ENCODE measurements at regions not wholly inside any gene's neighbourhood (a gene's known extent, or its start where the extent isn't known, plus 50 kb on each side); places are given as distances from the start of the nearest gene placed in this dataset.

- DNase-seq = no peak
Measured at GRCh38 chr11:70764356-70764905, 366.1 kb downstream of the CTTN start.

DNA sequence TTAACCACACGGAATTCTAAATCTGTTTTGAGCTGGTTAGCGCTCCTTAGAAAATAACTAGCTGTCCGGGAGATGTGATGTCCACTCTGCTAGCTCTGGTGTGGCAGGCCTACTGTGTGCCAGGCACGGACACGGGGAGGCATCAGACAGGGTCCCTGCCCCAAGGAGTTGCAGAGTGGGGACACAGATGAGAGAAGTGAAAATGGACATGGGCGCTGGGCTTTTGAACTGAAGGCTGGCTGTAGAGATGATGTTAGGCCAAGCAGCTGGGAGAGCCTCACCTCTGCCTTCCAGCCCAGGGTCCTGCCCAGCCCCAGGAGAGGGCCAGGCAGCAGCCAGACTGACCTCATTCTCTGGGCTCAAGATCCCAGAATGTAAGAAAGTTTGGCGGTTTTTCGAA is 368.6 kb downstream of the CTTN start:
- no peak for DNase-seq

- DNase-seq = no peak
Measured at GRCh38 chr11:70768346-70769095, 370.2 kb downstream of the CTTN start.

GRCh38 chr11:70769106-70769505 is 370.8 kb downstream of the CTTN start:
- no peak for DNase-seq

DNA sequence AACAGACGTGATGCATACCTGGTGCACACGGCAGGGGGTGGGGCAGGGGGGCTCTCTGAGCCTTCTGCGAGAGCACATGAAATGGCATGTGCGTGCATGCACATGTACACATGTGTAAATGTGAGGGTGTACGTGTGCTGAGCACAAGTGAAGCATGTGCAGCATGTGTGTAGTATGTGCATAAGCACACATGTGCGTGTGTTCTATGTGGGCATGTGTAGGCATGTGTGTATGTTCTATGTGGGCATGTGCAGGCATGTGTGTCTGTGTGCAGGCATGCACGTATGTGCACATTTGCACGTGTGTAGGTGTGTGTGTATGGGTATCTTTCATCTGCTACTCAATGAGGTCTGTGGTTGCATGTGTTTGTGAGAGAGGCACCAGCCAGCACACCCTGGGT is 371.2 kb downstream of the CTTN start:
- DNase-seq = no peak

DNA sequence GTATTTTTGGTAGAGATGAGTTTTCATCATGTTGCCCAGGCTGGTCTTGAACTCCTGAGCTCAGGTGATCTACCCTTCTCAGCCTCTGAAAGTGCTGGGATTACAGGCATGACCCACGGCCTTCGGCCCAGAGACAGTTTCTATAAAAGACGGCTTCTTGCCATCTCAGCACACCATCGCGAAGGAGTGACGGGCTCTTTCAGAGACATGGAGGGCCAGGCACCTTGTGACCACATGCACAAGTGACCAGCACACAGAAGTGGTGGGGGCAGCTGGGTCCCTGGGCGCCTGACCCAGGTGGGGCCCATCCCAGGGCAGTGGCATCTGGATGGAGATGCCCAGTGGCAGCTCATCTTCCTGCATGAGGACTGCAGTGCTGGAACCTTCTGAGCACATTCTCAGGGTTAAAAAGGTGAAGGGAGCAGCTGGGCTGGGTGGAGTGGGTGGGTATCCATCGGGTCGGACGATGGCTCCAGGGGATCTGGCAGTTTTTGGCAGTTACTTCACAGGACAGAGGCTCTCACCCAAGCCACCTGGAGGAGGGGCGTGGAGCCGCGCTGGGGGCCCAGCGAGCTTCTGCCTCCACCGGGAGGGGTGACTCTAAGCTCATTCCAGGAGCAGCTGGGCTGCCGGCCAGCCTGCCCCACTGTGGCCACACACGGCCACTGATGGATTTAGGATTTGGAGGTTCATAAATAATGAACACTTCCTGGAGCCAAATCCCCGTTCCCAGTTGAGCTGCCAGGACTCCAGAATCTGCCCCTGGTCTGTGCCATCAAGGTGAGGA is 373.0 kb downstream of the CTTN start:
- DNase-seq = no peak

DNA sequence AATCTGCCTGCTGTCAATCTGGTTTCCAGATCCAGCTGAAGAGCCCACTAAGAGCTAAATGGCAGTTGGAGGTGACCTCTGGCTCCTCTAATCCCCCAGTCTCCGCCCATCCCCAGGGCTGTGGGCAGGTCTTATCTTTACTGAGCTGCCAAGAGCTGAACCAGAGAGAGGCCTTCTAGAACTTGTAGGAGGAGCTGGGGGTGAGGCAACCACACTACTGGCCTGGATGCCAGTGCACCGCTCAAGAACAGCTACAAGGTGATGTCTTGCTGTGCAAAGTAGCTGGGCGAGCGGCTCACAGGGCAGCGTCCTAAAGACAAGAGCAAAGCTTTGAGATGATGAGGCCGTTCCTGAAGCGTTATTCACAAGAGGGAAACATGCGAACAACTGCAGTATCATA is 374.6 kb downstream of the CTTN start:
- DNase-seq = no peak

DNA sequence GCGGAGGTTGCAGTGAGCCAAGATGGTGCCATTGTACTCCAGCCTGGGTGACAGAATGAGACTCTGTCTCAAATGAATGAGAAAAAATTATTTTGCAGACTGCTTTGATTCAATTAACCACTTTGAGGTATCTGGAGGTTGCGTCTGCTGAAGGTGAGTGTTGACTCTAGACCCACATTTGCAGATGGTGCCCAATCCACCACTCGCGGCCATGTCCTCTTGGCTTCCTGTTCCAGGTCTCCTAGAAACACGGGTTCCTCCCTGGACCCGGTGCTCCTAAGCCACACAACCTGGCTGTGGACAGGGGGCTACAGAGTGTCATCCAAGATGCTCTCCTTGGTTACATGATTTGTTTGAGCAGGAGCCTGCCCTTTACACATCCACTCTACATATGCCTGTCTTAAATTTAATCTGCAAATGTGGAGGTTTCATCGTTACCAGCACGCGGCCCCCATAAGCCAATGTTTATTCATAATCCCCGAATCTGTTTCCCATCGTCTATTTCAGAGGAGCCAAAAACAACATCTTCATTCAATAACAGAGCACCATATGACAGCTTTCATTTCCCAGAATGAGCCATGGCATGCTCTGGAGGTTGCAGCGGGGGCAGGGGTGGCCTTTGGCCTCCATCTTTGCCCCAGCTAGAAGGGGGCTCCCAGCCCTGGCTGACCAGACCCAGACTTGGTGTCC is 377.2 kb downstream of the CTTN start:
- no peak for DNase-seq

DNA sequence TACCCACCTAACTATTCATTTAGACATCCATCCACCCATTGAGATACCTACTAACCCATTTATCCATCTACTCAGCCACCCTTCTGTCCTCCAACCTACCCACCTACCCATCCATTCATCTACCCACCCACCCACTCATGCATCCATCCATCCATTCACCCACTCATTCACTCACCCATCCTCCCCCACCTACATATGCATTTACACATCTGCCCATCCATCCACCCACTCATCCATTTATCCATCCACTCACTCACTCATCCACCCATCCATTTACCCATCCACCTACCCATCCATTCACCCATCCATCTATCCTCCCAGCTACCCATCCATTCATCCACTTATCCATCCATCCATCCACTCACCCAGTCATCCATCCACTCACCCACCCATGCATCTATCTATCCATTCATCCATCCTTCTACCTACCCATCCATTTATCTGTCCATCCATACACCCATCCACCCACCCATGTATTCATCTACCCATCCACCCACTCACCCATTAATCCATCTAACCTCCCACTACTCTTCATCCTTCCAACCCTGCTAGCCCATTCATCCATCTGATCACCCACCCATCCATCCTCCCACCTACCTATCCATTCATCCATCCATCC is 378.7 kb downstream of the CTTN start:
- DNase-seq = no peak

- no peak for DNase-seq
Measured at GRCh38 chr11:70778883-70779282, 380.6 kb downstream of the CTTN start.

- no peak for DNase-seq
Measured at GRCh38 chr11:70779433-70780245, 381.3 kb downstream of the CTTN start.

DNA sequence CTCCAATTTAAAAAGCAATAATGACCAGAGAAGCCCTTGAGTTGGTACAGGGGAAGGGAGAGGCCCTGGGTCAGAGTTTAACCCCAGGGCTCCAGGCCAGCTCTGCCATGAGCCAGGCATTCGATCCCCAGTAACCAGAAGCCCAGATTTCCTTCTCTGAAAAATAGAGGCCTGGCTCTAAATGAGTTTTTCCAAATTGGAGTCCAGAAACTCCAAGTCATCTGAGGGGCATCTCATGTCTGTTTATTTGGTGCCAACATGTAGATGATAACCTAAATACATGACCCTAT is 381.9 kb downstream of the CTTN start:
- no peak for DNase-seq

DNA sequence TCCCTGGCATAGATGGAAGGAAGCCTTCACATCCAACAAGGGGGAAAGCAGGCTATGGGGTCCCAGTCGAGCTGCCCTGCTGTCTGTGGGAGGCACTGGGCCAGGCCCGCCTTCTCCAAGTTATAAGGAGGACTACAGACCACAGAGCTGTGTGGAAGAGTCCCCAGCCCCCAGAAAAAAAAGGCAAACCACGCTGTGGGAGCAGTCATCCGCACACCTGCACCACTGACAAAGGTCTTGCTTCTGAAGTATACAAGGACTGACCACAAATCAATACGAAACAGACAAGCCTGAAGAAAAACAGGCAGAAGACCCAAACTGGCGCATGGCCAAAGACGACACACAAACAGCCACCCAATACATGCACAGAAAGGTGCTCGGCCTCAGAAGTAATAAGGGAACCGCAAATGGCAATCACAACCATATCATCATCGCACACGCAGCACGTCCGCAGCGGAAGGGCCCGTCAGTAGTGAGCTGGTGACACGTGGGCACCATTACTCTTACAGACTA is 384.1 kb downstream of the CTTN start:
- DNase-seq = no peak

GRCh38 chr11:70783356-70783755 is 385.0 kb downstream of the CTTN start:
- no peak for DNase-seq

DNA sequence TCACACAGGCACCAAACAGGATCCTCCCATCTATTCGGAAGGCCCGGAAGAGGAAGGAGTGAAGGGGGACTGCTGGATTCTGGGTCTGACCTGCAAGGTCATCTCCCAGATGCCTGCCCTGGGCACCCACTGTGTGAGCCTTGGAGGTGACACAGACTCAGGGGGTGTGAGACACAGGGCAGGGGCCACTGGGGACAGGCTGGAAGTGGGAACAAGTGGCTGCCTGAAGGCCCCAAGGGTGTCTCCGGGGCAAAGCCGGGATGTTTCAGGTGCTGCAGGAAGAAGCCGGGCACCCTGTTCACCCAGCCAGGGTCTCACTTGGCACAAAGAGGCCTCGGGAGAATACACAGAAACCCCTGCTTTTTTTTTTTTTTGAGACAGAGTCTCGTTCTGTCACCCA is 385.5 kb downstream of the CTTN start:
- DNase-seq = no peak

DNA sequence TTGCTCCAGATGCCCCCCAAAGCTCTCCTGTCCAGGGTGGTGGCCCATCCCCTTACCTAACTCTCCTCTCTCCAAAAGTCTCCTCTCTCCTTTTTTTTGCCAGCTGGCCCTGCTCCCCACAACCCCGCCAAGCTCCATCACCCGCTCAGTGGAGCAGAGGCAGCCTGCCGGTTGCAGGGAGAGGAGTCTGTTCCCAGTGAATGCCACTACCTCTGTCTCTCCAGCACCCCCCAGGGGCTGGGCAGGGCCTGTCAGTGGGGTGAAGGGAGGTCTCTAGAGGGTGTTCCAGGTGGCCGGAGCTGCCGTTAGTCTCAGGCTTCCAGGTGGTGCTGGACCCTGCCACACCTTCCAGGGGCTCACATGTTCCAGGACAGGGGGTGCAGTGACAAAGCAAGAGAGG is 387.0 kb downstream of the CTTN start:
- no peak for DNase-seq

DNA sequence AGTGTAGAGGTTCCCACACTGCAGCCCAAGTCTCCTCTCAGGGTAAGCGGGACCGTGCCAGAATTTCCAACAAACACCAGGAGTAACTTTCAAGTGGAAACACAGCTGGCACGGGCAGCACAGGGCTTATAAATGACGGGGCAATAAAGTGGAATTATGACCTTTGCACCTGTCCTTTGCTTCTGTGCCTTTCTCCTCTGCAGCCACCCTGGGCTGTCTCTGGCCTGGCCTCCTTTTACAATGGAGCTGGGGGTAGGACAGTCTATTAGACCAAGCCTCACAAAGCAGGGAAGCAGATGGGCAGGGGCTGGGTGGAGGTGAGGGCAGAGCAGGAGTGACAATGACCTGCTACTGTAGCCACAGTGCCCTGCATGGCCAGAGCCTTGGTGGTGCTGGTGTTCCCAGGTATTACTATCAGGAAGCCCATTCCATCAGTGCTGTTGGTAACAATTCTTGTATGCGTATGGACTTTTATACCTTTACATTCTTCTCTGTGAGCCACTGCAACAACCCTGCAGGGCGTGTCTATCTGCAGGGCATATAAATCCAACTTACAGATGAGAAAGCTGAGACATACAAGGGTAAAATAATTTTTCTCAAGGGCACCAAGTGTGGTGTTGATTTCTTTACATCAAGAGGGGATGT is 387.8 kb downstream of the CTTN start:
- DNase-seq = no peak

DNA sequence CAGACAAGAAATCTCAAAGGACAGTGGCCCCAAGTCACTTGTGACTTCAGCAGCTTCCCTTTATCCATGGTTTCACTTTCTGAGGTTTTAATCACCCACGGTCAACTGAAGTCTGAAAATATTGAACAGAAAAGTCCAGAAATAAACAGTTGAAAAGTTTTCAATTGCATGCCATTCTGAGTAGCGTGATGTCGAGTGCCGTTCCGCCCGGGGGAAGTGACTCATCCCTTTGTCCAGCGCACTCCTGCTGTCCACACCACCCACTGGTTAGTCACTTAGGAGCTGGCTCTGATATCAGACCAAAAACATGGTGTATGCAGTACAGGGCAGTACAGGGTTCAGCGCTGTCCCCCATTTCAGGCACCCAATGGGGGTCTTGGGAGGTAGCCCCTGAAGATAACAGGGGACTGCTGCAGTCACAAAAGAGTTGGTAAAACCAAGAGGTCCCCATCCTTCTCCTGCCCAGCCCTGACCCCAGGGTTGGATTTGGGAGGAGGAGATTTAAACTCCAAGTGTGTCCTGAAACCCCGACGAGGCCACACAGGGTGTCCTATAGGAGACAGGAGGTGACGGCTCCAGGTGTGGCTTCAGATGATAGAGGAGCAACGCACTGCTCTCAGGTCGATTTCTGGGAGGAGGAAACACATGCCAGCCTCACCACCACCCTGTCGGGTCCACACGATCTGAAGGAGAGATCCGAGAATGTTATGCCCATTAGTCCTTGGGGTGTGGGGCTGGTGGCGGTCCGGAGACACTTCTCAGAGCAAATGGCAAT is 390.1 kb downstream of the CTTN start:
- DNase-seq = no peak

GRCh38 chr11:70790671-70791300 is 392.5 kb downstream of the CTTN start:
- no peak for DNase-seq

Data from left kidney (tissue), 1 donor.